Breast epithelium (tissue), 3 donors: ENCODE measurements at regions not wholly inside any gene's neighbourhood (a gene's known extent, or its start where the extent isn't known, plus 50 kb on each side); places are given as distances from the start of the nearest gene placed in this dataset.

ENCODE experiments used
- CTCF ChIP-seq, 3 donors: fragments of 450-650 bp; IDR thresholded peaks; one replicate each; pipeline ENCODE4 v1.5.1; 2016 to 2017; ENCODE audit warnings: antibody characterized with exemption in 3 of 3, mild to moderate bottlenecking in 3 of 3, moderate library complexity in 3 of 3
- POLR2A ChIP-seq: fragments of 450-650 bp; IDR thresholded peaks from one replicate; pipeline ENCODE4 v1.6.1; 2016; ENCODE audit warnings: antibody characterized with exemption, mild to moderate bottlenecking, moderate library complexity
- POLR2AphosphoS5 ChIP-seq, 3 donors: sonication (generic); formaldehyde crosslinking; IDR thresholded peaks; one replicate each; pipeline ENCODE4 v1.6.1; 2017; ENCODE audit warnings: antibody characterized with exemption in 3 of 3

GRCh38 chrX:128438082-128438481 lies 385.9 kb upstream of the ACTRT1 start:
- TF ChIP-seq CTCF (IDR thresholded peaks at IDR 0.05) (no peak), POLR2A (no peak), POLR2AphosphoS5 (IDR thresholded peaks at IDR 0.05) (no peak)
